Vagina (tissue), 2 donors: ENCODE measurements at regions not wholly inside any gene's neighbourhood (a gene's known extent, or its start where the extent isn't known, plus 50 kb on each side); places are given as distances from the start of the nearest gene placed in this dataset.

Experiments used
- CTCF ChIP-seq, 3 experiments: fragments of 450-650 bp in 2 of 3; fragments of 200-600 bp in 1 of 3; sonication (generic) in 1 of 3; IDR thresholded peaks; one replicate each; pipeline ENCODE4 v1.5.1; 2017 to 2019; ENCODE audit warnings: antibody characterized with exemption in 3 of 3, mild to moderate bottlenecking in 2 of 3, moderate library complexity in 2 of 3
- POLR2A ChIP-seq, 2 donors: fragments of 450-650 bp; IDR thresholded peaks; one replicate each; pipeline ENCODE4 v1.6.1; 2017; ENCODE audit warnings: antibody characterized with exemption in 2 of 2, mild to moderate bottlenecking in 2 of 2, moderate library complexity in 2 of 2
- POLR2AphosphoS5 ChIP-seq, 2 donors: sonication (generic); formaldehyde crosslinking; IDR thresholded peaks; one replicate each; pipeline ENCODE4 v1.9.0; 2017; ENCODE audit warnings: antibody characterized with exemption in 2 of 2, mild to moderate bottlenecking in 2 of 2, low read depth in 1 of 2; ENCODE audit not compliant: insufficient read depth in 1 of 2

- TF ChIP-seq CTCF (IDR thresholded peaks at IDR 0.05), result no peak
- no peak for TF ChIP-seq POLR2A (IDR thresholded peaks at IDR 0.05)
- TF ChIP-seq POLR2AphosphoS5 (IDR thresholded peaks at IDR 0.05; ENCODE audit: insufficient read depth in 1 of 2, low read depth in 1 of 2), result no peak
Observed at GRCh38 chr4:177251237-177251636, 58.4 kb upstream of the NEIL3 start.
